GM12873 (cell line): ENCODE measurements at regions not wholly inside any gene's neighbourhood (a gene's known extent, or its start where the extent isn't known, plus 50 kb on each side); places are given as distances from the start of the nearest gene placed in this dataset.
A peak's percentile ranks its signal among the peaks of the same experiment; 100 is the strongest.

Experiments
- CTCF ChIP-seq: IDR thresholded peaks from 2 replicates; pipeline ENCODE4 v1.5.1; 2012; ENCODE audit warnings: low read depth, mild to moderate bottlenecking, moderate library complexity, low read length, control low read depth; ENCODE audit not compliant: insufficient read depth; ENCODE audit errors: missing control alignments

GRCh38 chr12:131321988-131322387 lies 368.3 kb downstream of the ADGRD1 start:
- no peak for TF ChIP-seq CTCF

GRCh38 chr12:131323879-131324278 lies 370.2 kb downstream of the ADGRD1 start:
- TF ChIP-seq CTCF, result peak; percentile 6

GRCh38 chr12:131327521-131328488 lies 374.1 kb downstream of the ADGRD1 start:
- peak; percentile 11 for TF ChIP-seq CTCF

GRCh38 chr12:131330106-131330815 lies 376.6 kb downstream of the ADGRD1 start:
- no peak for TF ChIP-seq CTCF

- no peak for TF ChIP-seq CTCF
Observed at GRCh38 chr12:131331148-131331750, 377.5 kb downstream of the ADGRD1 start.

- TF ChIP-seq CTCF, result no peak
Observed at GRCh38 chr12:131332224-131332623, 378.5 kb downstream of the ADGRD1 start.

GRCh38 chr12:131333136-131333535 lies 377.8 kb upstream of the SFSWAP start:
- no peak for TF ChIP-seq CTCF
